GM12878 (cell line): ENCODE measurements at regions not wholly inside any gene's neighbourhood (a gene's known extent, or its start where the extent isn't known, plus 50 kb on each side); places are given as distances from the start of the nearest gene placed in this dataset.
A peak's percentile ranks its signal among the peaks of the same experiment; 100 is the strongest.
"Not testable (repeated sequence)": the region's sequence is repeated elsewhere in the genome, so short reads cannot be mapped to it uniquely, and the experiment has no call there.

Source experiments
- ATAC-seq: fragments of 200-7000 bp; cut with Tn5 transposase; 3 replicates; pipeline ENCODE4 v1.9.1; 2020; ENCODE audit warnings: mild to moderate bottlenecking, moderate library complexity
- BruUV-seq: library from RNA; stranded (reverse); fragments of 400-500 nt; replicated peaks from 2 replicates; lab custom pipeline; 2021; lab: Mats Ljungman, UMichigan
- CTCF ChIA-PET: fragments of 300-600 bp; sonication (Branson Sonifier 250); formaldehyde crosslinking; extraction: SDS; loops from one replicate; lab custom pipeline; 2021; ENCODE audit warnings: inconsistent platforms; lab: Yijun Ruan, JAX
- POLR2A ChIA-PET: fragments of 350-600 bp; formaldehyde crosslinking; extraction: SDS; loops from one replicate; lab custom pipeline; 2021; ENCODE audit warnings: inconsistent platforms; lab: Charles Lee
- RAD21 ChIA-PET: fragments of 300-600 bp; sonication (Branson Sonifier 250); formaldehyde crosslinking; loops from one replicate; lab custom pipeline; 2023; ENCODE audit warnings: antibody characterized with exemption; ENCODE audit not compliant: unreplicated experiment; lab: Charles Lee
- SMC1A ChIA-PET: fragments of 300-600 bp; sonication (Branson Sonifier 250); formaldehyde crosslinking; loops from one replicate; lab custom pipeline; 2023; ENCODE audit not compliant: unreplicated experiment, uncharacterized antibody; lab: Charles Lee
- DNase-seq: peaks from one replicate; pipeline ENCODE4 v3.0.0-alpha.2; 2011; ENCODE audit warnings: low read depth, low spot score
- FAIRE-seq: peaks from 3 replicates; lab custom pipeline; 2011; peaks lifted over from hg19 to GRCh38; lab: Jason Lieb, UNC
- H2AFZ ChIP-seq: 2 replicates; pipeline ENCODE4 v1.6.0; 2011; ENCODE audit warnings: low read depth, low read length, control low read depth; ENCODE audit not compliant: control insufficient read depth
- H3K27ac ChIP-seq: 2 replicates; pipeline ENCODE4 v1.5.1; 2011; ENCODE audit warnings: control low read depth; ENCODE audit not compliant: control insufficient read depth, insufficient read depth
- H3K27me3 ChIP-seq, 2 experiments: replicated peaks in 1 of 2; 2 replicates each; pipeline versions ENCODE4 v1.6.0 to v1.6.1; 2011; ENCODE audit warnings: low read length in 1 of 2; ENCODE audit not compliant: control insufficient read depth in 2 of 2, insufficient read depth in 2 of 2
- H3K36me3 ChIP-seq, 2 experiments: 2 replicates each; pipeline ENCODE4 v1.5.1; 2011; ENCODE audit warnings: low read length in 1 of 2; ENCODE audit not compliant: control insufficient read depth in 2 of 2, insufficient read depth in 2 of 2
- H3K4me1 ChIP-seq: 2 replicates; pipeline ENCODE4 v1.6.1; 2011; ENCODE audit warnings: mild to moderate bottlenecking, low read length, moderate library complexity, mixed read lengths; ENCODE audit not compliant: control insufficient read depth, insufficient read depth
- H3K4me2 ChIP-seq: 2 replicates; pipeline ENCODE4 v1.6.0; 2011; ENCODE audit warnings: control low read depth; ENCODE audit not compliant: control insufficient read depth, insufficient read depth
- H3K4me3 ChIP-seq: fragments of 200-600 bp; sonication (generic); 2 replicates; pipeline ENCODE4 v1.5.1; 2016
- H3K79me2 ChIP-seq: 2 replicates; pipeline ENCODE4 v1.6.0; 2011; ENCODE audit warnings: low read length; ENCODE audit not compliant: control insufficient read depth, insufficient read depth
- H3K9ac ChIP-seq: 2 replicates; pipeline ENCODE4 v1.8.0; 2011; ENCODE audit warnings: low read length, control low read depth, mixed read lengths; ENCODE audit not compliant: control insufficient read depth, insufficient read depth
- H3K9me3 ChIP-seq: replicated peaks from 3 replicates; pipeline ENCODE4 v1.5.1; 2011; ENCODE audit warnings: mild to moderate bottlenecking, low read length; ENCODE audit not compliant: control insufficient read depth, insufficient read depth
- H4K20me1 ChIP-seq: 2 replicates; pipeline ENCODE4 v1.6.0; 2011; ENCODE audit not compliant: control insufficient read depth, insufficient read depth
- ASH2L ChIP-seq: fragments of 300-600, 200-600 bp; sonication (generic); IDR thresholded peaks from 2 replicates; pipeline ENCODE4 v1.6.1; 2017; ENCODE audit warnings: low read depth, mild to moderate bottlenecking, borderline replicate concordance
- ATF2 ChIP-seq: IDR thresholded peaks from 2 replicates; pipeline ENCODE4 v1.6.1; 2012; ENCODE audit warnings: low read length, inconsistent platforms
- GABPA ChIP-seq: IDR thresholded peaks from 2 replicates; pipeline ENCODE4 v1.6.1; 2014; ENCODE audit warnings: antibody characterized with exemption, low read depth, mild to moderate bottlenecking, inconsistent platforms
- NFIC ChIP-seq: IDR thresholded peaks from 2 replicates; pipeline ENCODE4 v1.6.1; 2012; ENCODE audit warnings: low read depth, mild to moderate bottlenecking, inconsistent platforms, low read length, moderate library complexity
- PML ChIP-seq: IDR thresholded peaks from 2 replicates; pipeline ENCODE4 v1.6.1; 2012; ENCODE audit warnings: low read length, inconsistent platforms
- RFX5 ChIP-seq: IDR thresholded peaks from 2 replicates; pipeline ENCODE4 v1.6.1; 2011; ENCODE audit warnings: low read depth, low read length, improper control_type of control experiment
- RUNX3 ChIP-seq: IDR thresholded peaks from 2 replicates; pipeline ENCODE4 v1.6.1; 2012; ENCODE audit warnings: low read length, inconsistent platforms
- SMAD1 ChIP-seq: fragments of 450-650 bp; IDR thresholded peaks from 2 replicates; pipeline ENCODE4 v1.6.1; 2018; ENCODE audit warnings: mild to moderate bottlenecking, low read depth; ENCODE audit not compliant: partially characterized antibody
- ZBED1 ChIP-seq: IDR thresholded peaks from 2 replicates; pipeline ENCODE4 v1.6.1; 2016; ENCODE audit warnings: borderline replicate concordance
- WGBS: methylation state at CpG from one replicate; pipeline ENCODE4 v1.1.6; 2016; ENCODE audit warnings: low lambda C conversion rate; ENCODE audit not compliant: insufficient replicate concordance, insufficient coverage; ENCODE audit errors: missing lambda C conversion rate; 5-methylcytosine and 5-hydroxymethylcytosine counted together
- in situ Hi-C: fragments of 300-500 bp; cut with MboI; formaldehyde crosslinking; loops from 9 replicates; pipeline ENCODE4 v1.14.3; 2018; ENCODE audit warnings: mixed read lengths
- intact Hi-C: fragments of 100-400 bp; cut with micrococcal nuclease; formaldehyde crosslinking; loops from one replicate; pipeline ENCODE4 v1.14.2; 2022; ENCODE audit not compliant: unreplicated experiment

DNA sequence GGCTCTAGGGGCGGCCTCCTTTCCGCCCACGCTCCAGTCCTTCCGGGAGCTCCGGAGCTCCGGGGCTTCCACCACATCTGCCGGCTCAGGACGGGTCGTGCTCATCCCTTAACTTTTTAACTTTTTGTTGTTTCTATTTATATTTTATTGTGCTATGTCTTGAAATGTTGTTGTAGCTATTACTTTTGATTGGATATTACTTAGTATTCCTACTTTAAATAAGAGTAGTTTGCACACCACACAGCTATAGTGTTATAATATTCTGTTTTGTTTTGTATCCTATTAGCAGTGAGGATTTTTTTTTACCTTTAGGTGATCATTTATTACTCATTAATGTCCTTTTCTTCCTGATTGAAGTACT lies 1612.9 kb downstream of the SPATA31A7 start:
- ChIA-PET POLR2A (interaction anchor here (1.9 kb wide), 1 partner anchor 1015 kb away, joined by 9 read pairs; no protein-coding TSS in a partner anchor), RAD21 (interaction anchor here (1.3 to 1.9 kb wide), 2 partner anchors 35 to 1015 kb away, joined by 4 to 20 read pairs; no protein-coding TSS in a partner anchor), SMC1A (interaction anchor here (2.3 kb wide), 1 partner anchor 1015 kb away, joined by 11 read pairs; no protein-coding TSS in a partner anchor), CTCF (interaction anchor here (1.2 kb wide), 1 partner anchor 1015 kb away, joined by 8 read pairs; no protein-coding TSS in a partner anchor)
- DNase-seq, H3K4me1 ChIP-seq, intact Hi-C loops, BruUV-seq, H3K9me3 ChIP-seq, ATAC-seq, in situ Hi-C loops, H3K27me3 ChIP-seq, FAIRE-seq, H3K36me3 ChIP-seq, H4K20me1 ChIP-seq: not testable (repeated sequence)
- Histone ChIP-seq H3K9ac (peak overlapping the region; percentile 70), H3K79me2 (peaks cover 42% of the 10 kb centered on the region), H2AFZ (peak overlapping the region; percentile 96), H3K4me2 (peak overlapping the region; percentile 96; the same call in 1 of the 2 replicates), H3K27ac (peak overlapping the region; percentile 94), H3K4me3 (peak overlapping the region; percentile 79)
- WGBS: 7% methylated on average over 9 of the region's 9 CpGs
- TF ChIP-seq GABPA (peak; percentile 74; the same call in 1 of the 2 replicates), ZBED1 (0 out of 2 replicates have a peak, but pooled peaks have one; percentile 45), RFX5 (peak; percentile 9; the same call in 1 of the 2 replicates), PML (peak; percentile 42), RUNX3 (peak; percentile 7; the same call in 1 of the 2 replicates), ATF2 (0 out of 2 replicates have a peak, but pooled peaks have one; percentile 15), NFIC (0 out of 2 replicates have a peak, but pooled peaks have one; percentile 27), SMAD1 (peak; percentile 17), ASH2L (peak; percentile 10; the same call in 1 of the 2 replicates)
